ENCODE measurements at regions not wholly inside any gene's neighbourhood (a gene's known extent, or its start where the extent isn't known, plus 50 kb on each side); places are given as distances from the start of the nearest gene placed in this dataset.
"Not testable (repeated sequence)": the region's sequence is repeated elsewhere in the genome, so short reads cannot be mapped to it uniquely, and the experiment has no call there.

DNA sequence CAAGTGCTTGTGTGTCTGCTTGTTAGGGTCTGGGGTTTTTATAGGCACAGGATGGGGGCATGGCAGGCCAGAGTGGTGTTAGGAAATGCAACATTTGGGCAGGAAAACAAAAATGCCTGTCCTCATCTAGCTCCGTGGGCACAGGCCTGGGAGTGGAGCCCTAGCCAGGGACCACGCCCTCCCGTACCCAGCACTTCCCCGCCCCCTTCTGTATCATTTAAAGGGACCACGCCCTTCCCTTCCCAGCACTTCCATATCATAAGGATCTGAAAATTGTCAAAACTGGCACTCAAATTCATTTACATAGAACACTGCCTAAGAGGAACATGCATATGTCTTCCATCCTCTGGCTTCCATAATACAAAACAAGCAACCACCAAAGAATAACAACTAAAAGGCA is 185.8 kb downstream of the B3GLCT start:
- DNase-seq: no peak

GRCh38 chr13:31394506-31394905 is 194.7 kb downstream of the B3GLCT start:
- no peak for DNase-seq

DNA sequence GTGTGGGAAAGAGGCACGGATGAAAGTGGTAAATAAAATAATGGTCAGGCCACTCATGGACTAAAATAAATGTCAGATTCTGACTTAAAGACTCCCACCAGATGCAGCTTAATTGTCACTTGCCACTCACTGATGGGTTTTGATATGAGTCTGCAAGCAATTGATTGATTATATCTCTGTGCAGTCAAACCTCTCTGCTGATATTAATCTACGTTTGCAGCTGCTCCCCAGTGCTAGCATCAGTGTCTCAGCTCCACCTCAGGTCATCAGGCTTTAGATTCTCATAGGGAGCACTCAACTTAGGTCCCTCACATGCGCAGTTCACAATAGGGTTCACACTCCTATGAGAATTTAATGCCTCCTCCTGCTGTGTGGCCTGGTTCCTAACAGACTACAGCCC is 195.3 kb downstream of the B3GLCT start:
- no peak for DNase-seq

- no peak for DNase-seq
Observed at GRCh38 chr13:31399690-31400089, 199.9 kb downstream of the B3GLCT start.

DNA sequence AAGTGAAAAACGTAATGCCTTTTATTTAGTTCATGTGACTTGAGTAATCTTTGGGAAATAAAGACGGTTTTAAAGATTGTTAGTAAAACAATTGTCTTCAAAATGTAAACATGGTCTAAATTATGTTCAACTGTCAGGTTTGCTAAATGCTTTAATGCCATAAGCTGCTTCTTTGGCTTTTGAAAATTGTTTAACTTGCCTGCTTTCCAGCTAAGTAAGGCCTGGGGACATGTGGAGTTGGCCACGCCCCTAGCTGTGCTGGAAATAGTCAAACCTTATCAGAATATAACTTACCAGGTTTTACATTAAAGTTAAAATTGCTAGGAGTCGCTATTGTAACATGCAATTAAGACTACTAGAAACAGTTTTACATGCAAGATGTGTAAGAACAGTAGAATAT is 203.9 kb downstream of the B3GLCT start:
- DNase-seq: not testable (repeated sequence)

- DNase-seq: no peak
Observed at GRCh38 chr13:31408927-31409326, 209.2 kb downstream of the B3GLCT start.

- DNase-seq: no peak
Observed at GRCh38 chr13:31409678-31410356, 210.0 kb downstream of the B3GLCT start.

DNA sequence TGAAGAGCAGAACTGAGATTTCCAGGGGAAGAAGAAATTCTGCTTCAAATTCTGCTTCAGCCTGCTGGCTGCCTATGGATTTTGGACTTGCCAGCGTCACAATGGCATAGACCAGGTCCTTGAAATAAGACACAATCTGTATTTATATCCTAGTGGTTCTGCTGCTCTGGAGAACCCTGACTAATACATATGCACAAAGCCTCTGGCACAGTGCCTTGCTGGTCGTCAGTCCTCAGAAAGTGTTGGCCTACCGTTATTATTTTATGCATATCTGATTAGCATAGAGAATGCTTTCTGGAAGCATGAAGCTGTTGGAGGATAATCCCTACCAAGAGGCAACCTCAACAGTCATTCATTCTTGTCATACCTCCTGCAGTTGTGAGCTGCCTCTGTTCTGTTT is 213.7 kb downstream of the B3GLCT start:
- no peak for DNase-seq

- DNase-seq: no peak
Observed at GRCh38 chr13:31416066-31416465, 216.3 kb downstream of the B3GLCT start.

DNA sequence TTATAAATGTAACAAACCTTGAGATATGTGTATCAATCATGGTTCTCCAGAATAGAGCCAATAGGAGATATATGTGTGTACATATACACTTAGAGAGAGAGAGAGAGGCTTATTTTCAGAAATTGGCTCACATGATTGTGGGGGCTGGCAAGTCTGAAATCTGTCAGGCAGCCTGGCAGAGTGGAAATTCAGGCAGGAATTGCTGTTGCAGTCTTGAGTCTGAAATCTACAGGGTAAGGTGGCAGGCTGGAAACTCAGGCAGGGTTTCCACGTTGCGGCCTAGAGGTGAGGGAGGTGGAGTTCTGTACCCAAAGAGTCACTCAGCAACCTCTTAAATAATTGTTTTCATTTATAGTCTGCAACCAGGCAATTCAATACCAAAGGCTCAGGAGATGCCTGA is 218.4 kb downstream of the B3GLCT start:
- DNase-seq: no peak

DNA sequence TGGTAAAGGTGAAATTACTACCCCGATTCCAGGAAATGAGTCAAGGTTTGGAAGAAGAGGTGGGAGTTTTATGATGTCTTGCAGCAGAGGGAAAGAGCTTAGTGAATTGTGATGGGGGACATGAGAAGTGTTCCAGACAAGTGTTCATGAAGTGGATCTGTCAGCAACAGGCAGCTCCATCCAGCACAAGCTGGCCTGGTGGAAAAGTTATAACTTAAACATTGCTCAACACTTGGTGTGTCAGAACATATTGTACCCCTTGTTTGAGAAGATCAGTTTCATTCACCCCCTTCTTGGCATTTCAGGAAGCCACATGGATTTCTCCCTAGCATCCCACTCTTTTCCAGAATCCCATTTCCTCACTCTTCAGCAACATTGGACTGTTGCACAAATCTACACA is 222.0 kb downstream of the B3GLCT start:
- DNase-seq: no peak

GRCh38 chr13:31424130-31424729 is 224.5 kb downstream of the B3GLCT start:
- DNase-seq: peak; percentile 81

- no peak for DNase-seq
Observed at GRCh38 chr13:31426395-31426794, 226.6 kb downstream of the B3GLCT start.

- no peak for DNase-seq
Observed at GRCh38 chr13:31427151-31428100, 227.7 kb downstream of the B3GLCT start.

DNA sequence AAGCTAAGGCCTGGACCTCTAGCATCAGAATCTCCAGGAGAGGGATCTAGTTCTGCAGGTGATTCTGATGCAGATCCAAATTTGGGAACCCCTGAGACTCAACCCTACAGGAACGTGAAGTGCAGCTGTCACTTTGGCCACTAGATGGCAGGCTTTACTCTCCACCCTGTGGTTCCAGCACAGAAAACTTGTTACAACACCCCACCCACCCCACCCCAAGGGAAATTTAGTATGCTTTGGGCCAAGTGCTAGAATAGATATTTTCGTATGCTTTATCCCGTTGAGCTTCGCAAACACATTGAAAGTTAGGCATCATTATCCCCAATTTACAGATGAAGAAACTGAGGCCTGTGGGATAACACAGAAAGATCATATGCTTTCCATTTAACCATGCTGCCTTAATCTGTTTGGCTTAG is 232.0 kb downstream of the B3GLCT start:
- peak; percentile 70 for DNase-seq

- no peak for DNase-seq
Observed at GRCh38 chr13:31433207-31433606, 233.4 kb downstream of the B3GLCT start.

GRCh38 chr13:31433746-31434145 is 234.0 kb downstream of the B3GLCT start:
- no peak for DNase-seq

DNA sequence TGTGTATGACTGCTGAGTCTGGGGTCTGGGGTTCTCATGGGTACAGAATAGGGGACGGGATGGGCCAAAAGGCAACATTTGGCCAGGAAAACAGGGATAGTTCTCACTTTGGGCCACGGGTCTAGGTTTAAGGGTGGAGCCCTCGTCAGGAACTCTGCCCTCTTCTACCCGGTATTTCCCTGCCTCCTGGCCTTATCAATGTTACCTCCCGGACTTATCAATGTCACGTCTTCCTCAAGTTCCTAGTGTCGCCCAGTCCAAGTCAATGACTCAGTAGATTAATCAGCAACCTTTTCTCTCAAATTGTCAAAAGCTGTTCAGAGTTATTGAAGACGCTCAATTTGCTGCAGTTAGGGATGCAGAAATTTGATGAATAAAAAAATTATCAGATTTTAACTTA is 234.8 kb downstream of the B3GLCT start:
- DNase-seq: no peak

DNA sequence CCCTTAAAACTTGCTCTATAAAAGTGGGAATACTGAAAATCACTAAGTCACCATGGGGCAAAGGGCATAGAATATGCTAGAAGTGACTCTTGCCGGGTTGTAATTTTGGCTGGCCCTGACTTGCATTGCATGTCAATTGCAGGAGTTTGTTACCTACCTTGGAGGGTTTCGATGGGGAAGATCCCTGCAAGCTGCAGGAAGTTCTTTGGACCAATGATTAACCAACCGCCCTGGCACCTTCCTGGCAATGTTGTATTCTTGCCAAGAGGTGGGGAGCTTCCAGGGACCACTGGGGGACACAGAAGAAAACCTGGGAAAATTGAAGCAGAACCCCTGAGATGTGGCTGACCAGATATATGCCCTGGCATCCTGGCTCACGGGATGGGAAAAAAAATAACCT is 235.8 kb downstream of the B3GLCT start:
- no peak for DNase-seq

- no peak for DNase-seq
Observed at GRCh38 chr13:31436478-31436877, 236.7 kb downstream of the B3GLCT start.

DNA sequence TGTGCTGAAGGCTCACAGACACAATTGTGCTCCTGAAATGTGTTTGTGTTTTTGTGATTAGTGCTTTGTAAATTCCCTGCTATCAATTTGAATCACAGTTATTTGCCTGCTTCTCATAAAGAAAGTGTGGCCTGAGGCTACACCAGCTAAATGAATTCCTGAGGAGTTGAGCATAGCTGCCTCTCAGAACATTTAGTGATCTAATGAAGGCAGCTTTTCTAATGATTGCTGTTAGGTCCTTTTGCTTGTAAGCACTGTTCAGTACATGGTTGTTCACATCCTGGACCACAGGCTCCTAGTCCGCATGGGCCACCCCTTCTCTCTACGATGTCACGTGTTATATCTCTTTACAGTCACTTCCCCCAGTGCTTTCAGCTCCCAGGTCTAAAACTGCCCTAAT is 238.2 kb downstream of the B3GLCT start:
- DNase-seq: no peak

DNA sequence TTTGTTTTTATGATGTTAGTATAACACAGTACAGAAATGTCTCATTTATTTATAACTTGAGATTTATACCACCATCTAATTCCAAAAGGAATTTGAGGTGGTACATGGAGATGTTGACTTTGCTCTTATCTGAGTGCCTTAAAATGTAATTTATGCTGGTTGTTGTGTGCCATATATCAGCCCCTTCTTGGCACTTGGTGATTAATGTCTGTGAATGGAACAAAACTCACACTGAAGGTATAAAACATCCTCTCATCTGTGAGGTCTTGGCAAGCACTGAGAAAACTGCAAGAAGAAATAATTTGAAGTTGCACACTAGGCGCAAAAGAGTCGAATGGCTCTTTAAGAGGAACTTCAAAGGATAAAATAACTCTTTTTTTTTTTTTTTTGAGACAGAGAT is 240.4 kb downstream of the B3GLCT start:
- no peak for DNase-seq

- DNase-seq: peak; percentile 65
Observed at GRCh38 chr13:31441800-31442510, 242.2 kb downstream of the B3GLCT start.

All from right forelimb (tissue), 1 donor.